CD8-positive, alpha-beta memory T cell (primary cell): ENCODE measurements at regions not wholly inside any gene's neighbourhood (a gene's known extent, or its start where the extent isn't known, plus 50 kb on each side); places are given as distances from the start of the nearest gene placed in this dataset.

Source experiments
- CTCF ChIA-PET: fragments of 350-600 bp; sonication (Branson Sonifier 250); formaldehyde crosslinking; loops from one replicate; lab custom pipeline; 2021; ENCODE audit warnings: antibody characterized with exemption; lab: Charles Lee
- POLR2A ChIA-PET: fragments of 350-600 bp; sonication (Branson Sonifier 250); formaldehyde crosslinking; loops from one replicate; lab custom pipeline; 2021; ENCODE audit warnings: antibody characterized with exemption; lab: Charles Lee
- DNase-seq, 5 donors: peaks; one replicate each; pipeline versions ENCODE4 v3.0.0 to v3.0.0-alpha.2; 2020 to 2022; ENCODE audit warnings: mixed read lengths in 1 of 5
- H3K27ac ChIP-seq: one replicate; pipeline ENCODE4 v1.7.0; 2013; ENCODE audit warnings: low read depth, mild to moderate bottlenecking, low read length, moderate library complexity
- H3K27me3 ChIP-seq: 2 replicates; pipeline ENCODE4 v1.7.0; 2013; ENCODE audit warnings: low read length, mild to moderate bottlenecking; ENCODE audit not compliant: insufficient read depth, poor library complexity, severe bottlenecking
- H3K36me3 ChIP-seq: 2 replicates; pipeline ENCODE4 v1.7.0; 2013; ENCODE audit warnings: mild to moderate bottlenecking, low read length, moderate library complexity; ENCODE audit not compliant: insufficient read depth
- H3K4me1 ChIP-seq: 2 replicates; pipeline ENCODE4 v1.7.0; 2013; ENCODE audit warnings: mild to moderate bottlenecking, low read length, moderate library complexity; ENCODE audit not compliant: insufficient read depth
- H3K4me3 ChIP-seq: 2 replicates; pipeline ENCODE4 v1.7.0; 2013; ENCODE audit warnings: mild to moderate bottlenecking, low read length
- H3K9me3 ChIP-seq: 2 replicates; pipeline ENCODE4 v1.7.0; 2013; ENCODE audit warnings: mild to moderate bottlenecking, low read length
- H3K27ac Mint-ChIP-seq, 8 donors: one replicate each; pipeline ENCODE4 v1.8.0; 2020 to 2021; ENCODE audit warnings: mixed read lengths in 8 of 8, mild to moderate bottlenecking in 6 of 8, inconsistent platforms in 3 of 8, moderate library complexity in 3 of 8
- H3K27me3 Mint-ChIP-seq, 2 donors: one replicate each; pipeline ENCODE4 v1.8.0; 2020 to 2021; ENCODE audit warnings: mixed read lengths in 2 of 2, mild to moderate bottlenecking in 1 of 2, moderate library complexity in 1 of 2
- H3K36me3 Mint-ChIP-seq, 3 donors: one replicate each; pipeline ENCODE4 v1.8.0; 2020 to 2021; ENCODE audit warnings: mixed read lengths in 3 of 3, inconsistent platforms in 1 of 3, mild to moderate bottlenecking in 1 of 3
- H3K4me1 Mint-ChIP-seq, 3 donors: one replicate each; pipeline ENCODE4 v1.8.0; 2020 to 2021; ENCODE audit warnings: mixed read lengths in 3 of 3, inconsistent platforms in 1 of 3, mild to moderate bottlenecking in 1 of 3
- H3K4me3 Mint-ChIP-seq, 7 donors: one replicate each; pipeline ENCODE4 v1.8.0; 2020 to 2021; ENCODE audit warnings: mixed read lengths in 7 of 7, mild to moderate bottlenecking in 6 of 7, moderate library complexity in 4 of 7, inconsistent platforms in 2 of 7
- H3K9me3 Mint-ChIP-seq, 5 donors: one replicate each; pipeline ENCODE4 v1.8.0; 2020 to 2022; ENCODE audit warnings: mixed read lengths in 5 of 5, mild to moderate bottlenecking in 3 of 5, moderate library complexity in 2 of 5, inconsistent platforms in 1 of 5

- H3K27ac Mint-ChIP-seq, result no peak overlapping the region
- H3K36me3 Mint-ChIP-seq, result no peaks in the 10 kb centered on the region
- Histone ChIP-seq H3K4me3 (no peak overlapping the region), H3K27ac (no peak overlapping the region), H3K9me3 (no peaks in the 10 kb centered on the region), H3K4me1 (no peaks in the 10 kb centered on the region), H3K27me3 (no peaks in the 10 kb centered on the region), H3K36me3 (no peaks in the 10 kb centered on the region)
- peaks cover 2 to 32% (median 16%) of the 10 kb centered on the region in 5 donors for H3K9me3 Mint-ChIP-seq
- DNase-seq, result no peak
- H3K4me1 Mint-ChIP-seq, result no peaks in the 10 kb centered on the region
- H3K4me3 Mint-ChIP-seq, result no peak overlapping the region
- CTCF ChIA-PET, result no interaction called here
- POLR2A ChIA-PET, result no interaction called here
- H3K27me3 Mint-ChIP-seq, result peaks cover 0 to 2% of the 10 kb centered on the region in 2 donors
Observed at GRCh38 chr13:62210951-62211350, 795.3 kb upstream of the PCDH20 start.

GRCh38 chr13:62209529-62209928 is 793.9 kb upstream of the PCDH20 start:
- Mint-ChIP-seq H3K27me3 (peaks cover 0 to 2% of the 10 kb centered on the region in 2 donors), H3K4me1 (no peaks in the 10 kb centered on the region), H3K27ac (no peak overlapping the region), H3K4me3 (no peak overlapping the region), H3K36me3 (no peaks in the 10 kb centered on the region), H3K9me3 (peaks cover 5 to 40% (median 21%) of the 10 kb centered on the region in 5 donors)
- no peaks in the 10 kb centered on the region for H3K27me3 ChIP-seq
- no peak overlapping the region for H3K27ac ChIP-seq
- POLR2A ChIA-PET, result no interaction called here
- H3K4me3 ChIP-seq, result no peak overlapping the region
- DNase-seq, result no peak
- H3K36me3 ChIP-seq, result no peaks in the 10 kb centered on the region
- H3K9me3 ChIP-seq, result no peaks in the 10 kb centered on the region
- CTCF ChIA-PET, result no interaction called here
- no peaks in the 10 kb centered on the region for H3K4me1 ChIP-seq

- Histone ChIP-seq H3K4me3 (no peak overlapping the region), H3K27ac (no peak overlapping the region), H3K4me1 (no peaks in the 10 kb centered on the region), H3K9me3 (no peaks in the 10 kb centered on the region), H3K36me3 (no peaks in the 10 kb centered on the region), H3K27me3 (no peaks in the 10 kb centered on the region)
- Mint-ChIP-seq H3K4me3 (no peak overlapping the region), H3K4me1 (no peaks in the 10 kb centered on the region), H3K27ac (no peak overlapping the region), H3K27me3 (peaks cover 0 to 2% of the 10 kb centered on the region in 2 donors), H3K36me3 (no peaks in the 10 kb centered on the region), H3K9me3 (peaks cover 6 to 34% (median 20%) of the 10 kb centered on the region in 5 donors)
- ChIA-PET CTCF (no interaction called here), POLR2A (no interaction called here)
- DNase-seq, result no peak
Observed at GRCh38 chr13:62207388-62207787, 791.7 kb upstream of the PCDH20 start.

- DNase-seq, result no peak
- no peaks in the 10 kb centered on the region for H3K27me3 ChIP-seq
- H3K4me1 ChIP-seq, result no peaks in the 10 kb centered on the region
- no peak overlapping the region for H3K27ac Mint-ChIP-seq
- H3K27me3 Mint-ChIP-seq, result peaks cover 0 to 2% of the 10 kb centered on the region in 2 donors
- H3K36me3 ChIP-seq, result no peaks in the 10 kb centered on the region
- no peak overlapping the region for H3K4me3 ChIP-seq
- CTCF ChIA-PET, result no interaction called here
- no peak overlapping the region for H3K4me3 Mint-ChIP-seq
- no peaks in the 10 kb centered on the region for H3K4me1 Mint-ChIP-seq
- POLR2A ChIA-PET, result no interaction called here
- no peaks in the 10 kb centered on the region for H3K36me3 Mint-ChIP-seq
- no peaks in the 10 kb centered on the region for H3K9me3 ChIP-seq
- peaks cover 6 to 34% (median 19%) of the 10 kb centered on the region in 5 donors for H3K9me3 Mint-ChIP-seq
- H3K27ac ChIP-seq, result no peak overlapping the region
Observed at GRCh38 chr13:62206165-62206564, 790.5 kb upstream of the PCDH20 start.

- Histone ChIP-seq H3K4me1 (no peaks in the 10 kb centered on the region), H3K27me3 (no peaks in the 10 kb centered on the region), H3K36me3 (no peaks in the 10 kb centered on the region), H3K9me3 (no peaks in the 10 kb centered on the region), H3K27ac (no peak overlapping the region), H3K4me3 (no peak overlapping the region)
- no peak overlapping the region for H3K27ac Mint-ChIP-seq
- H3K36me3 Mint-ChIP-seq, result no peaks in the 10 kb centered on the region
- H3K27me3 Mint-ChIP-seq, result peaks cover 0 to 2% of the 10 kb centered on the region in 2 donors
- DNase-seq, result no peak
- H3K4me1 Mint-ChIP-seq, result no peaks in the 10 kb centered on the region
- peaks cover 13 to 28% (median 22%) of the 10 kb centered on the region in 5 donors for H3K9me3 Mint-ChIP-seq
- ChIA-PET POLR2A (no interaction called here), CTCF (no interaction called here)
- no peak overlapping the region for H3K4me3 Mint-ChIP-seq
Observed at GRCh38 chr13:62205273-62205672, 789.6 kb upstream of the PCDH20 start.

GRCh38 chr13:62194371-62194770 is 778.7 kb upstream of the PCDH20 start:
- Mint-ChIP-seq H3K36me3 (no peaks in the 10 kb centered on the region), H3K9me3 (peaks cover 2 to 12% (median 11%) of the 10 kb centered on the region in 5 donors), H3K27ac (no peak overlapping the region), H3K4me1 (no peaks in the 10 kb centered on the region), H3K27me3 (peaks cover 0 to 2% of the 10 kb centered on the region in 2 donors), H3K4me3 (no peak overlapping the region)
- ChIA-PET CTCF (no interaction called here), POLR2A (no interaction called here)
- no peak for DNase-seq
- H3K36me3 ChIP-seq, result no peaks in the 10 kb centered on the region
- H3K27ac ChIP-seq, result no peak overlapping the region
- H3K27me3 ChIP-seq, result no peaks in the 10 kb centered on the region
- H3K4me1 ChIP-seq, result no peaks in the 10 kb centered on the region
- H3K9me3 ChIP-seq, result no peaks in the 10 kb centered on the region
- no peak overlapping the region for H3K4me3 ChIP-seq

GRCh38 chr13:62193919-62194318 is 778.3 kb upstream of the PCDH20 start:
- Histone ChIP-seq H3K27ac (no peak overlapping the region), H3K4me1 (no peaks in the 10 kb centered on the region), H3K36me3 (no peaks in the 10 kb centered on the region), H3K27me3 (no peaks in the 10 kb centered on the region), H3K9me3 (no peaks in the 10 kb centered on the region), H3K4me3 (no peak overlapping the region)
- Mint-ChIP-seq H3K27me3 (peaks cover 0 to 2% of the 10 kb centered on the region in 2 donors), H3K36me3 (no peaks in the 10 kb centered on the region), H3K27ac (no peak overlapping the region), H3K9me3 (peaks cover 2 to 12% (median 11%) of the 10 kb centered on the region in 5 donors), H3K4me3 (no peak overlapping the region), H3K4me1 (no peaks in the 10 kb centered on the region)
- CTCF ChIA-PET, result no interaction called here
- POLR2A ChIA-PET, result no interaction called here
- DNase-seq, result no peak

- Mint-ChIP-seq H3K27me3 (no peaks in the 10 kb centered on the region), H3K9me3 (peaks cover 2 to 27% (median 7%) of the 10 kb centered on the region in 5 donors), H3K4me3 (no peak overlapping the region), H3K27ac (no peak overlapping the region), H3K4me1 (no peaks in the 10 kb centered on the region), H3K36me3 (no peaks in the 10 kb centered on the region)
- no peak for DNase-seq
- Histone ChIP-seq H3K36me3 (no peaks in the 10 kb centered on the region), H3K4me3 (no peak overlapping the region), H3K27me3 (no peaks in the 10 kb centered on the region), H3K4me1 (no peaks in the 10 kb centered on the region), H3K9me3 (no peaks in the 10 kb centered on the region), H3K27ac (no peak overlapping the region)
- ChIA-PET POLR2A (no interaction called here), CTCF (no interaction called here)
Observed at GRCh38 chr13:62185631-62186255, 770.1 kb upstream of the PCDH20 start.
